ENCODE measurements at regions not wholly inside any gene's neighbourhood (a gene's known extent, or its start where the extent isn't known, plus 50 kb on each side); places are given as distances from the start of the nearest gene placed in this dataset.

GRCh38 chr5:157965989-157966388, 107.0 kb upstream of the CLINT1 start:
- no peaks in the 10 kb centered on the region for H3K9me2 ChIP-seq (replicated peaks; ENCODE audit: insufficient read depth, low read length)
- no peak overlapping the region for H3K4me3 ChIP-seq (ENCODE audit: insufficient read depth, low read length, poor library complexity, severe bottlenecking)
- TF ChIP-seq CTCF (IDR thresholded peaks at IDR 0.05; ENCODE audit: insufficient read depth, low read length, poor library complexity, severe bottlenecking) = no peak
- TF ChIP-seq EZH2phosphoT487 (conservative IDR thresholded peaks at IDR 0.05; ENCODE audit: low read length) = no peak
- H3K9ac ChIP-seq (ENCODE audit: low read length) = no peak overlapping the region
- H4K20me1 ChIP-seq (ENCODE audit: low read depth, low read length) = no peaks in the 10 kb centered on the region
- H3K9me3 ChIP-seq (ENCODE audit: insufficient read depth, low read length) = no peaks in the 10 kb centered on the region
- H3F3A ChIP-seq (ENCODE audit: insufficient read depth) = no peaks in the 10 kb centered on the region
- no peak overlapping the region for H2AFZ ChIP-seq (ENCODE audit: low read depth, low read length, severe bottlenecking)
- H3K4me2 ChIP-seq (ENCODE audit: low read depth, low read length, poor library complexity, severe bottlenecking) = no peak overlapping the region
- H3K27me3 ChIP-seq (ENCODE audit: low read length) = no peaks in the 10 kb centered on the region
- H3K27ac ChIP-seq (ENCODE audit: low read depth, low read length) = no peak overlapping the region
- no peaks in the 10 kb centered on the region for H3K79me2 ChIP-seq (ENCODE audit: insufficient read depth, low read length)
- no peaks in the 10 kb centered on the region for H3K36me3 ChIP-seq (ENCODE audit: low read length)

GRCh38 chr5:157965040-157965678, 106.2 kb upstream of the CLINT1 start:
- Histone ChIP-seq H3K4me2 (ENCODE audit: low read depth, low read length, poor library complexity, severe bottlenecking) (no peak overlapping the region), H3K9me2 (replicated peaks; ENCODE audit: insufficient read depth, low read length) (no peaks in the 10 kb centered on the region), H2AFZ (ENCODE audit: low read depth, low read length, severe bottlenecking) (no peak overlapping the region), H3K9ac (ENCODE audit: low read length) (no peak overlapping the region), H3F3A (ENCODE audit: insufficient read depth) (no peaks in the 10 kb centered on the region), H3K27me3 (ENCODE audit: low read length) (no peaks in the 10 kb centered on the region), H3K79me2 (ENCODE audit: insufficient read depth, low read length) (no peaks in the 10 kb centered on the region), H3K27ac (ENCODE audit: low read depth, low read length) (no peak overlapping the region), H3K9me3 (ENCODE audit: insufficient read depth, low read length) (no peaks in the 10 kb centered on the region), H3K36me3 (ENCODE audit: low read length) (no peaks in the 10 kb centered on the region), H4K20me1 (ENCODE audit: low read depth, low read length) (no peaks in the 10 kb centered on the region), H3K4me3 (ENCODE audit: insufficient read depth, low read length, poor library complexity, severe bottlenecking) (no peak overlapping the region)
- TF ChIP-seq EZH2phosphoT487 (conservative IDR thresholded peaks at IDR 0.05; ENCODE audit: low read length) = no peak
- no peak for TF ChIP-seq CTCF (IDR thresholded peaks at IDR 0.05; ENCODE audit: insufficient read depth, low read length, poor library complexity, severe bottlenecking)

- Histone ChIP-seq H3K4me2 (ENCODE audit: low read depth, low read length, poor library complexity, severe bottlenecking) (no peak overlapping the region), H3K79me2 (ENCODE audit: insufficient read depth, low read length) (no peaks in the 10 kb centered on the region), H3K36me3 (ENCODE audit: low read length) (no peaks in the 10 kb centered on the region), H3K27me3 (ENCODE audit: low read length) (no peaks in the 10 kb centered on the region), H3K9ac (ENCODE audit: low read length) (no peak overlapping the region), H3K9me2 (replicated peaks; ENCODE audit: insufficient read depth, low read length) (no peaks in the 10 kb centered on the region), H4K20me1 (ENCODE audit: low read depth, low read length) (no peaks in the 10 kb centered on the region), H3K4me3 (ENCODE audit: insufficient read depth, low read length, poor library complexity, severe bottlenecking) (no peak overlapping the region), H3K27ac (ENCODE audit: low read depth, low read length) (no peak overlapping the region), H3K9me3 (ENCODE audit: insufficient read depth, low read length) (no peaks in the 10 kb centered on the region), H3F3A (ENCODE audit: insufficient read depth) (no peaks in the 10 kb centered on the region), H2AFZ (ENCODE audit: low read depth, low read length, severe bottlenecking) (no peak overlapping the region)
- TF ChIP-seq EZH2phosphoT487 (conservative IDR thresholded peaks at IDR 0.05; ENCODE audit: low read length) (no peak), CTCF (IDR thresholded peaks at IDR 0.05; ENCODE audit: insufficient read depth, low read length, poor library complexity, severe bottlenecking) (no peak)
Observed at GRCh38 chr5:157963761-157964160, 104.8 kb upstream of the CLINT1 start.

Data from SU-DHL-6 (cell line).